Embryonic facial prominence (tissue), 1 donor: ENCODE measurements at regions not wholly inside any gene's neighbourhood (a gene's known extent, or its start where the extent isn't known, plus 50 kb on each side); places are given as distances from the start of the nearest gene placed in this dataset.

ENCODE experiments used
- DNase-seq: peaks from one replicate; pipeline ENCODE4 v3.0.0-alpha.2; 2016; ENCODE audit errors: extremely low spot score

GRCh38 chr18:78693429-78693828 is 286.2 kb upstream of the SALL3 start:
- DNase-seq: no peak

- no peak for DNase-seq
Observed at GRCh38 chr18:78696698-78697435, 282.8 kb upstream of the SALL3 start.

GRCh38 chr18:78697446-78697845 is 282.2 kb upstream of the SALL3 start:
- no peak for DNase-seq

- no peak for DNase-seq
Observed at GRCh38 chr18:78698914-78699313, 280.7 kb upstream of the SALL3 start.

- no peak for DNase-seq
Observed at GRCh38 chr18:78699499-78699898, 280.1 kb upstream of the SALL3 start.

- DNase-seq: no peak
Observed at GRCh38 chr18:78701771-78702396, 277.7 kb upstream of the SALL3 start.

GRCh38 chr18:78703291-78703690 is 276.3 kb upstream of the SALL3 start:
- DNase-seq: no peak

- no peak for DNase-seq
Observed at GRCh38 chr18:78704971-78705461, 274.6 kb upstream of the SALL3 start.

GRCh38 chr18:78709261-78709809 is 270.3 kb upstream of the SALL3 start:
- DNase-seq: no peak

GRCh38 chr18:78711316-78711715 is 268.3 kb upstream of the SALL3 start:
- DNase-seq: no peak

GRCh38 chr18:78711971-78712370 is 267.6 kb upstream of the SALL3 start:
- no peak for DNase-seq

GRCh38 chr18:78713069-78713468 is 266.5 kb upstream of the SALL3 start:
- no peak for DNase-seq

GRCh38 chr18:78713726-78714125 is 265.9 kb upstream of the SALL3 start:
- DNase-seq: no peak

- DNase-seq: no peak
Observed at GRCh38 chr18:78716022-78716421, 263.6 kb upstream of the SALL3 start.

- DNase-seq: no peak
Observed at GRCh38 chr18:78716581-78716980, 263.0 kb upstream of the SALL3 start.

GRCh38 chr18:78717051-78717765 is 262.4 kb upstream of the SALL3 start:
- no peak for DNase-seq

GRCh38 chr18:78717766-78718150 is 261.9 kb upstream of the SALL3 start:
- DNase-seq: no peak

GRCh38 chr18:78719821-78720220 is 259.8 kb upstream of the SALL3 start:
- DNase-seq: no peak

GRCh38 chr18:78720456-78721237 is 259.0 kb upstream of the SALL3 start:
- no peak for DNase-seq

GRCh38 chr18:78721238-78721875 is 258.3 kb upstream of the SALL3 start:
- DNase-seq: no peak

- DNase-seq: no peak
Observed at GRCh38 chr18:78721981-78722380, 257.6 kb upstream of the SALL3 start.
